PC-9 (cell line): ENCODE measurements at regions not wholly inside any gene's neighbourhood (a gene's known extent, or its start where the extent isn't known, plus 50 kb on each side); places are given as distances from the start of the nearest gene placed in this dataset.

Experiments used
- EZH2 ChIP-seq: fragments of 200-600 bp; sonication (generic); IDR thresholded peaks from 2 replicates; pipeline ENCODE4 v1.8.0; 2017; ENCODE audit warnings: antibody characterized with exemption, low read depth
- TF ChIP-seq, protein P1 (sequence below): fragments of 200-600 bp; sonication (generic); conservative IDR thresholded peaks from 2 replicates; pipeline ENCODE4 v1.6.1; 2017; ENCODE audit warnings: mixed run types, antibody characterized with exemption, mild to moderate bottlenecking, moderate library complexity

DNA sequence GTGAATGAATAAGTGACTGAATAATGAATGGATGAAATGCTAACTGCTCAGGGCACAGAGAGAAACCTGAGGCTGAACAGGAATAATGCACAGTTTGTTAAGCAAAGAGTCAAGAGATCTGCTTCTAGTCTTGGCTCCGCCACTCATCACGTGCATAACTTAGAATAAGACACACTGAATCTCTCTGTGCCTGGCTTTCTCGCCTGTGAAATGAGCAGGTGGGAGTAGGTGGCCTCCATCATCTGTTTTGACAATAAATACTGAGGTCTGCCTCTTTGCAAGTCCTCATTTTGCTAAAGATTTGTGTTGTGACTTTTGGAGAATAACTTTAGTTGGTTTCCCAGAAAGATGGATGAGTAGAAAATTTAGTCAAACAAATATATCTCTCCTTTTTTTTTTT, 318.0 kb downstream of the FBXW7 start:
- no peak for TF ChIP-seq EZH2
- TF ChIP-seq, protein P1, sequence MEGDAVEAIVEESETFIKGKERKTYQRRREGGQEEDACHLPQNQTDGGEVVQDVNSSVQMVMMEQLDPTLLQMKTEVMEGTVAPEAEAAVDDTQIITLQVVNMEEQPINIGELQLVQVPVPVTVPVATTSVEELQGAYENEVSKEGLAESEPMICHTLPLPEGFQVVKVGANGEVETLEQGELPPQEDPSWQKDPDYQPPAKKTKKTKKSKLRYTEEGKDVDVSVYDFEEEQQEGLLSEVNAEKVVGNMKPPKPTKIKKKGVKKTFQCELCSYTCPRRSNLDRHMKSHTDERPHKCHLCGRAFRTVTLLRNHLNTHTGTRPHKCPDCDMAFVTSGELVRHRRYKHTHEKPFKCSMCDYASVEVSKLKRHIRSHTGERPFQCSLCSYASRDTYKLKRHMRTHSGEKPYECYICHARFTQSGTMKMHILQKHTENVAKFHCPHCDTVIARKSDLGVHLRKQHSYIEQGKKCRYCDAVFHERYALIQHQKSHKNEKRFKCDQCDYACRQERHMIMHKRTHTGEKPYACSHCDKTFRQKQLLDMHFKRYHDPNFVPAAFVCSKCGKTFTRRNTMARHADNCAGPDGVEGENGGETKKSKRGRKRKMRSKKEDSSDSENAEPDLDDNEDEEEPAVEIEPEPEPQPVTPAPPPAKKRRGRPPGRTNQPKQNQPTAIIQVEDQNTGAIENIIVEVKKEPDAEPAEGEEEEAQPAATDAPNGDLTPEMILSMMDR = no peak
